ENCODE measurements at regions not wholly inside any gene's neighbourhood (a gene's known extent, or its start where the extent isn't known, plus 50 kb on each side); places are given as distances from the start of the nearest gene placed in this dataset.

GRCh38 chr12:114592946-114593345 lies 91.0 kb downstream of the TBX3 start:
- TF ChIP-seq POLR2AphosphoS5 (IDR thresholded peaks at IDR 0.05; ENCODE audit: low read depth, low read length), result no peak
- no peak for TF ChIP-seq POLR2A (IDR thresholded peaks at IDR 0.05; ENCODE audit: low read depth, low read length)

All from GM12892 (cell line).